Lung (tissue), 11 donors: ENCODE measurements at regions not wholly inside any gene's neighbourhood (a gene's known extent, or its start where the extent isn't known, plus 50 kb on each side); places are given as distances from the start of the nearest gene placed in this dataset.

ENCODE experiments used
- ATAC-seq: fragments of 200-7000 bp; cut with Tn5 transposase; one replicate; pipeline ENCODE4 v1.9.1; 2020; ENCODE audit warnings: moderate number of reproducible peaks; ENCODE audit not compliant: insufficient read depth, low FRiP score
- DNase-seq, 3 donors: peaks; one replicate each; pipeline ENCODE4 v3.0.0-alpha.2; 2013 to 2017
- H3K27ac ChIP-seq, 2 donors: one replicate each; pipeline ENCODE4 v1.5.1; 2013; ENCODE audit warnings: mild to moderate bottlenecking in 2 of 2, moderate library complexity in 2 of 2, control low read depth in 1 of 2, inconsistent platforms in 1 of 2, low read depth in 1 of 2, low read length in 1 of 2
- H3K27me3 ChIP-seq, 3 donors: one replicate each; pipeline ENCODE4 v1.5.1; 2013; ENCODE audit warnings: low read length in 2 of 3; ENCODE audit not compliant: control insufficient read depth in 3 of 3, insufficient read depth in 3 of 3
- H3K36me3 ChIP-seq, 4 donors: one replicate each; pipeline ENCODE4 v1.5.1; 2013; ENCODE audit warnings: low read length in 4 of 4, mild to moderate bottlenecking in 1 of 4, moderate library complexity in 1 of 4; ENCODE audit not compliant: control insufficient read depth in 4 of 4, insufficient read depth in 4 of 4
- H3K4me1 ChIP-seq, 5 donors: one replicate each; pipeline ENCODE4 v1.5.1; 2013; ENCODE audit warnings: low read length in 5 of 5, mild to moderate bottlenecking in 2 of 5, moderate library complexity in 1 of 5; ENCODE audit not compliant: control insufficient read depth in 5 of 5, insufficient read depth in 5 of 5
- H3K4me3 ChIP-seq: one replicate; pipeline ENCODE4 v1.5.1; 2013; ENCODE audit warnings: mild to moderate bottlenecking, control low read depth, moderate library complexity
- H3K9ac ChIP-seq, 2 donors: one replicate each; pipeline ENCODE4 v1.5.1; 2013; ENCODE audit warnings: low read length in 2 of 2, control low read depth in 1 of 2; ENCODE audit not compliant: insufficient read depth in 1 of 2
- H3K9me3 ChIP-seq, 4 donors: one replicate each; pipeline ENCODE4 v1.5.1; 2013; ENCODE audit warnings: low read length in 3 of 4, mild to moderate bottlenecking in 1 of 4, moderate library complexity in 1 of 4; ENCODE audit not compliant: control insufficient read depth in 4 of 4, insufficient read depth in 3 of 4
- WGBS, 2 donors: extraction: QIAGEN DNeasy Blood & Tissue Kit; methylation state at CpG; one replicate each; pipeline ENCODE4 v1.1.7; 2013; 5-methylcytosine and 5-hydroxymethylcytosine counted together
- TF ChIP-seq, protein P1 (sequence below): IDR thresholded peaks from 2 replicates; pipeline ENCODE4 v1.5.1; 2012; ENCODE audit warnings: mild to moderate bottlenecking; ENCODE audit errors: control extremely low read depth, extremely low read depth
- donor health status: control.
- donor health status: control.
- donor health status: Bipolar disorder and iron deficiency.
- donor health status: healthy.
- donor health status: DM: yes; HTN: yes; CAD: no.

DNA sequence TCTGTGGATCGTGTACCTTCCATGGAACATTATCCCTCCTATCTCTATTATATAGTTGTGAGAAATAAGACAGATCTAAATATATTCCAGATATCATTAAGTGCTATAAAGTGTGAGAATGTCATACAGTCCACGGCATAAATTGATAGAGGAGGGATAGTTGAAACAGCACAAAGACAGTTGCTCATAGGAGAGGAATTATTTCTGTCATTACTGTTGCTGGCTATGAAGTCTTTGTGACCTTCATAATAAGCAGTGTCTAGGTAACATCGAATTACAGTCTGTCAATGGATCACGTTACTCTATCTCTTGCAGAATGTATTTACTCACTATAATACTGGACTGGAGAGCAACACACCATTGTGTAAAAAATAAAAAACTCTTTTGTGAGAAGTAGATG lies 671.5 kb upstream of the PCDH20 start:
- ATAC-seq, result no peak
- Histone ChIP-seq H3K27me3 (no peaks in the 10 kb centered on the region), H3K27ac (no peak overlapping the region), H3K4me1 (no peaks in the 10 kb centered on the region), H3K9ac (no peak overlapping the region), H3K9me3 (no peaks in the 10 kb centered on the region), H3K4me3 (no peak overlapping the region), H3K36me3 (no peaks in the 10 kb centered on the region)
- WGBS, 2 donors, result 70 to 76% methylated on average over 4 of the region's 4 CpGs
- TF ChIP-seq, protein P1, sequence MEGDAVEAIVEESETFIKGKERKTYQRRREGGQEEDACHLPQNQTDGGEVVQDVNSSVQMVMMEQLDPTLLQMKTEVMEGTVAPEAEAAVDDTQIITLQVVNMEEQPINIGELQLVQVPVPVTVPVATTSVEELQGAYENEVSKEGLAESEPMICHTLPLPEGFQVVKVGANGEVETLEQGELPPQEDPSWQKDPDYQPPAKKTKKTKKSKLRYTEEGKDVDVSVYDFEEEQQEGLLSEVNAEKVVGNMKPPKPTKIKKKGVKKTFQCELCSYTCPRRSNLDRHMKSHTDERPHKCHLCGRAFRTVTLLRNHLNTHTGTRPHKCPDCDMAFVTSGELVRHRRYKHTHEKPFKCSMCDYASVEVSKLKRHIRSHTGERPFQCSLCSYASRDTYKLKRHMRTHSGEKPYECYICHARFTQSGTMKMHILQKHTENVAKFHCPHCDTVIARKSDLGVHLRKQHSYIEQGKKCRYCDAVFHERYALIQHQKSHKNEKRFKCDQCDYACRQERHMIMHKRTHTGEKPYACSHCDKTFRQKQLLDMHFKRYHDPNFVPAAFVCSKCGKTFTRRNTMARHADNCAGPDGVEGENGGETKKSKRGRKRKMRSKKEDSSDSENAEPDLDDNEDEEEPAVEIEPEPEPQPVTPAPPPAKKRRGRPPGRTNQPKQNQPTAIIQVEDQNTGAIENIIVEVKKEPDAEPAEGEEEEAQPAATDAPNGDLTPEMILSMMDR, result no peak
- DNase-seq, result no peak

DNA sequence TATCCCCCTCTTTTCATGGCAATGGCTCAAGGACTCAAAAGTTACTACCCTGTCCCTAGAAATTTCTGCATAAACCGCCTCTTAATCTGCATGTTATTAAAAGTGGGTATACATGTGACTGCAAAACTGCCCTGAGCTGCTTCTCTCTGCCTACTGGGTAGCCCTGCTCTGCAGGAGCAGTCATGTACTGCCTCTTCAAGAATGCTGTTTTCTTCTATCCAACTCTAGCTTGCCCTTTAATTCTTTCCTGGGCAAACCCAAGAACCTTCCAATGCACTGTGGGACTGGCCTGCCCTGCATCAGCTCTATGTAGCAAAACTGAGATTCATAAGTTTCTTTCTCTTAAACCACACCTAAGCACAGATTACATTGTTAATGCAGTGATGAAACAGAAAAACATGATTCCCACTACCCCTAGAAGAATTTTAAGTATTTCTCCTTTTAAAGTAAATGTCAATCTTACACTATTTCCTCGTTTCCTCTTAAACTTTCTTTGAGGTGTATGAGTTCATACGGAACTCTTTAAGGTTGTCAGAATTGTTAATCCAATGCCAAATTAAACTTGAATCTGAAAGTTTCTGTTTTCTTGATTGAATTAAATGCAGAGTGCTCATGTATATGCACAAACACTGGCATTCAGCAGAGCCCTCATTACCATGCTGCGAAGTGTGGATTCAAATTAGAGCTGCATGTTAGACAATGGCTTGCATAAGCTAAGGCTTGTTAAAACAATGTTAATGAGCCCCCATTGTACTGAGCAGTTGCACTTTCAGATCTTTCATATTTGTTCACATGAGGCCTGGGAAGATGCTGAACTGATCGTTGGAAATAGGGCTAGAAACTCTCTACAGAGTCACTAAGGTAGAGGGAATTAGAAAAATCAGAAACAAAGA lies 669.9 kb upstream of the PCDH20 start:
- H3K27ac ChIP-seq, result no peak overlapping the region
- H3K27me3 ChIP-seq, result no peaks in the 10 kb centered on the region
- no peak overlapping the region for H3K4me3 ChIP-seq
- H3K4me1 ChIP-seq, result no peaks in the 10 kb centered on the region
- H3K9ac ChIP-seq, result no peak overlapping the region
- DNase-seq, result no peak
- TF ChIP-seq, protein P1, result no peak
- H3K36me3 ChIP-seq, result no peaks in the 10 kb centered on the region
- no peaks in the 10 kb centered on the region for H3K9me3 ChIP-seq
- no peak for ATAC-seq
- 59 to 65% methylated on average over 5 of the region's 5 CpGs for WGBS, 2 donors

DNA sequence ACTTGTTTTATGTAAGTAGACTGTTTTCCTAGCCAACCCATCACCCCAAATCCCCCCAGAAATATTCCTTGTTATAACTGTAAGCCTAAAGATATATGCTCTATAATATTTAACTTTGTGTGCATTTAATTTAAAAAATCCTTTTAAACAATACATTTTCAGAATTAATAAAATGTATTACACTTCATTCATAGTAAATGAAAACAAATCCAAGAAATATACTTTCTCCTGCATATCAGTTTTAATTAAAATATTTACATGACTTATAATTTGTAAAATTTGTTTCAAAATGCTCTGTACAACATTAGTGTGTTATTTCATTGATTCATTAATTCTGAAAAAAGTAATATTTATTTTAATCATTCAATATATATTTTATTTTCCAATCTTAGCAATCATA lies 669.1 kb upstream of the PCDH20 start:
- Histone ChIP-seq H3K9me3 (no peaks in the 10 kb centered on the region), H3K4me1 (no peaks in the 10 kb centered on the region), H3K36me3 (no peaks in the 10 kb centered on the region), H3K27ac (no peak overlapping the region), H3K9ac (no peak overlapping the region), H3K27me3 (no peaks in the 10 kb centered on the region), H3K4me3 (no peak overlapping the region)
- DNase-seq (no peak), ATAC-seq (no peak)
- TF ChIP-seq, protein P1, result no peak

DNA sequence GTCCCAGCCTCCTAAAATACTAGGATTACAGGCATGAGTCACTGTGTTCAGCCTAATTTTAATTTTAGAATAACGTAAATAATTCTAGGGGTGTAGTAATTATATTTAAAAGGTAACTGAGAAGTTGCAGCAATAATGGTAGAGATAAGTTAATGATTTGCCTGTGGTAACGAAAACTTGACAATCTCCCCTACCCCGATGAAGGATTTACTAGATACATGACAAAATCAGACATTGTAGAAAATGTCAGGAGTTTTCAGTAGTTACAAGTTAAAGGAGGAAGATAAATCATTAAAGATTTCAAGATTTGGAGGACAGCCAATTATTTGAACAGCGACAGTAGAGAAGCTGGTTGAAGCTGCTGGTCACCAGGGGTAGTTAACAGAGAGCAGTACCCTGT lies 652.2 kb upstream of the PCDH20 start:
- 76 to 85% methylated on average over 4 of the region's 4 CpGs for WGBS, 2 donors
- Histone ChIP-seq H3K9ac (no peak overlapping the region), H3K4me3 (no peak overlapping the region), H3K27ac (no peak overlapping the region), H3K9me3 (peaks cover 0 to 2% (median 0%) of the 10 kb centered on the region in 4 donors), H3K4me1 (peaks cover 0 to 5% (median 0%) of the 10 kb centered on the region in 5 donors), H3K27me3 (no peaks in the 10 kb centered on the region), H3K36me3 (no peaks in the 10 kb centered on the region)
- DNase-seq (no peak), ATAC-seq (no peak)
- TF ChIP-seq, protein P1, result no peak
